K562 (cell line): ENCODE measurements at regions not wholly inside any gene's neighbourhood (a gene's known extent, or its start where the extent isn't known, plus 50 kb on each side); places are given as distances from the start of the nearest gene placed in this dataset.

Source experiments
- ATAC-seq: fragments of 200-7000 bp; cut with Tn5 transposase; 3 replicates; pipeline ENCODE4 v1.9.1; 2020; ENCODE audit warnings: moderate library complexity
- BruUV-seq: library from RNA; stranded (reverse); fragments of 400-500 nt; replicated peaks from 2 replicates; lab custom pipeline; 2021; lab: Mats Ljungman, UMichigan
- CTCF ChIA-PET: fragments of 300-600 bp; formaldehyde crosslinking; extraction: SDS; loops from one replicate; lab custom pipeline; 2021; ENCODE audit warnings: low intra/inter-chr PET ratio; lab: Yijun Ruan, JAX
- POLR2A ChIA-PET: fragments of 300-600, 350-650 bp; sonication (Branson Sonifier 250); formaldehyde crosslinking; extraction: SDS; loops from one replicate; lab custom pipeline; 2021; ENCODE audit warnings: antibody characterized with exemption, inconsistent platforms; lab: Yijun Ruan, JAX
- DNase-seq, 4 experiments: peaks; one replicate each; pipeline versions ENCODE4 v3.0.0 to v3.0.0-alpha.2; 2011 to 2018; ENCODE audit warnings: low spot score in 3 of 4, mixed read lengths in 3 of 4; ENCODE audit errors: extremely low read depth in 1 of 4
- FAIRE-seq: peaks from 2 replicates; lab custom pipeline; 2011; peaks lifted over from hg19 to GRCh38; lab: Jason Lieb, UNC
- H2AFZ ChIP-seq: 2 replicates; pipeline ENCODE4 v1.6.0; 2011; ENCODE audit warnings: low read depth, low read length, control low read depth, inconsistent platforms
- H3K27ac ChIP-seq: fragments of 200-600 bp; 3 replicates; pipeline ENCODE4 v1.8.0; 2011; ENCODE audit warnings: low read depth, mild to moderate bottlenecking, control low read depth, inconsistent platforms, low read length, moderate library complexity, mixed read lengths; ENCODE audit errors: extremely low read depth
- H3K27me3 ChIP-seq, 2 experiments: fragments of 300-600 bp in 1 of 2; 2 replicates in 1 of 2; 3 replicates in 1 of 2; pipeline versions ENCODE4 v1.6.0 to v1.8.0; 2011; ENCODE audit warnings: inconsistent platforms in 2 of 2, low read length in 2 of 2, mild to moderate bottlenecking in 1 of 2, mixed read lengths in 1 of 2, moderate library complexity in 1 of 2; ENCODE audit not compliant: control insufficient read depth in 2 of 2, insufficient read depth in 2 of 2
- H3K36me3 ChIP-seq: fragments of 300-600 bp; 3 replicates; pipeline ENCODE4 v1.8.0; 2011; ENCODE audit warnings: mild to moderate bottlenecking, low read length, inconsistent platforms; ENCODE audit not compliant: control insufficient read depth, insufficient read depth
- H3K4me1 ChIP-seq, 2 experiments: fragments of 200-600 bp in 1 of 2; replicated peaks in 1 of 2; 2 replicates in 1 of 2; 3 replicates in 1 of 2; pipeline versions ENCODE4 v1.5.1 to v1.8.0; 2011; ENCODE audit warnings: inconsistent platforms in 2 of 2, low read length in 2 of 2, mild to moderate bottlenecking in 1 of 2, mixed read lengths in 1 of 2, moderate library complexity in 1 of 2; ENCODE audit not compliant: control insufficient read depth in 2 of 2, insufficient read depth in 2 of 2
- H3K4me2 ChIP-seq: 2 replicates; pipeline ENCODE4 v1.6.1; 2011; ENCODE audit warnings: low read length, control low read depth, inconsistent platforms, mixed read lengths; ENCODE audit not compliant: insufficient read depth
- H3K4me3 ChIP-seq: fragments of 200-600 bp; sonication (generic), shearing (Covaris generic); 2 replicates; pipeline ENCODE4 v1.5.1; 2016; ENCODE audit warnings: control low read depth, inconsistent platforms
- H3K79me2 ChIP-seq: fragments of 200-600 bp; 3 replicates; pipeline ENCODE4 v1.8.0; 2011; ENCODE audit warnings: low read length, inconsistent platforms; ENCODE audit not compliant: control insufficient read depth, insufficient read depth
- H3K9ac ChIP-seq, 2 experiments: 2 replicates each; pipeline versions ENCODE4 v1.6.0 to v1.6.1; 2011; ENCODE audit warnings: low read depth in 2 of 2, low read length in 2 of 2, control low read depth in 1 of 2, inconsistent platforms in 1 of 2, mild to moderate bottlenecking in 1 of 2, mixed read lengths in 1 of 2; ENCODE audit not compliant: insufficient read depth in 1 of 2
- H3K9me1 ChIP-seq: one replicate; pipeline ENCODE4 v1.6.0; 2011; ENCODE audit warnings: inconsistent platforms, mild to moderate bottlenecking, low read length, moderate library complexity; ENCODE audit not compliant: control insufficient read depth, insufficient read depth
- H3K9me3 ChIP-seq: replicated peaks from 2 replicates; pipeline ENCODE4 v1.5.1; 2011; ENCODE audit warnings: low read depth, low read length, inconsistent platforms; ENCODE audit not compliant: control insufficient read depth, insufficient read depth
- H4K20me1 ChIP-seq: replicated peaks from 2 replicates; pipeline ENCODE4 v1.6.1; 2011; ENCODE audit warnings: low read length, inconsistent platforms, mixed read lengths; ENCODE audit not compliant: control insufficient read depth, insufficient read depth
- BCOR ChIP-seq: fragments of 450-650 bp; IDR thresholded peaks from 2 replicates; pipeline ENCODE4 v1.6.1; 2016
- HDAC2 ChIP-seq: fragments of 450-650 bp; IDR thresholded peaks from 2 replicates; pipeline ENCODE4 v1.6.1; 2016; ENCODE audit warnings: mild to moderate bottlenecking
- HINFP ChIP-seq: fragments of 450-650 bp; conservative IDR thresholded peaks from 2 replicates; pipeline ENCODE4 v1.6.1; 2016; ENCODE audit warnings: missing genetic modification characterization, low read depth, mild to moderate bottlenecking, control low read depth, missing compliant biosample characterization
- KAT7 ChIP-seq: sonication (generic); formaldehyde crosslinking; IDR thresholded peaks from 2 replicates; pipeline ENCODE4 v1.8.0; 2022; ENCODE audit warnings: missing genetic modification reagents, mild to moderate bottlenecking, borderline replicate concordance
- NFIX ChIP-seq: fragments of 250-450 bp; sonication (Bioruptor Pico); IDR thresholded peaks from 2 replicates; pipeline ENCODE4 v1.4.0; 2020; ENCODE audit warnings: low read depth, mild to moderate bottlenecking, moderate library complexity
- PRMT5 ChIP-seq: sonication (generic); formaldehyde crosslinking; IDR thresholded peaks from 2 replicates; pipeline ENCODE4 v1.5.0; 2020; ENCODE audit warnings: missing genetic modification reagents
- SMARCA4 ChIP-seq: fragments of 450-650 bp; IDR thresholded peaks from 2 replicates; pipeline ENCODE4 v1.6.1; 2016
- TAF1 ChIP-seq: IDR thresholded peaks from 2 replicates; pipeline ENCODE4 v1.6.1; 2011; ENCODE audit warnings: mild to moderate bottlenecking, low read length, moderate library complexity; ENCODE audit not compliant: insufficient read depth, control insufficient read depth, severe bottlenecking; ENCODE audit errors: extremely low read depth
- ZBTB8A ChIP-seq: fragments of 450-650 bp; IDR thresholded peaks from 2 replicates; pipeline ENCODE4 v1.6.1; 2018; ENCODE audit warnings: mild to moderate bottlenecking, moderate library complexity; ENCODE audit not compliant: partially characterized antibody
- ZFP91 ChIP-seq: sonication (generic); formaldehyde crosslinking; IDR thresholded peaks from 2 replicates; pipeline ENCODE4 v1.8.0; 2022; ENCODE audit warnings: mild to moderate bottlenecking, missing genetic modification reagents
- ZMIZ1 ChIP-seq, 2 experiments: fragments of 150-350 bp in 1 of 2; IDR thresholded peaks; 2 replicates each; pipeline ENCODE4 v1.6.1; 2012 to 2016; ENCODE audit warnings: low read depth in 2 of 2, low read length in 2 of 2, mild to moderate bottlenecking in 1 of 2, moderate library complexity in 1 of 2
- WGBS: fragments of 100-300 bp; shearing (Covaris generic); methylation state at CpG from one replicate; pipeline ENCODE4 v1.1.6; 2016; ENCODE audit warnings: low coverage, mixed read lengths; ENCODE audit not compliant: insufficient coverage; ENCODE audit errors: missing lambda C conversion rate; 5-methylcytosine and 5-hydroxymethylcytosine counted together
- in situ Hi-C: fragments of 300-500 bp; cut with MboI; formaldehyde crosslinking; loops from 4 replicates; pipeline ENCODE4 v1.15.0; 2018; ENCODE audit warnings: inconsistent platforms, mixed read lengths
- intact Hi-C: fragments of 100-400 bp; cut with micrococcal nuclease; formaldehyde crosslinking; loops from 2 replicates; pipeline ENCODE4 v1.14.2; 2022

DNA sequence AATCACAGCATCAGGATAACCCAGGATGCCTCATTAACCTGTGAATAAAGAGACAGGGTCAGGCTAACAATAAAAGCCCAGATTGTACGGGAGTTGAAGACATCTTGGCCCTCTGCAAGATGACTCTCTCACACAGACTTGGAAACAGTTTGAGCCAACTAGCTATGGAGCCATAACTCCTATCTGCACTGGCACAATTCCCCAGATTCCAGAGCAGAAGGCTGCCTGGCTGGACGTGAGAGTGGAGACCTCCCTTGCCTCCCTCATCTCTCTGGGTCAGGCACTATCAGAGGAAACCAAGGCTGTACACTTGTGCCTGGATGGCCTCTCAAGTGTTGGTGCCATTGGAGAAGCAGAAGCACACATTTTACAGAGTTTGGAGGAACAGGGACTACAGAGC, 312.6 kb downstream of the THBS2 start (continued):
- TF ChIP-seq BCOR = no peak
- TF ChIP-seq TAF1 = no peak

- ATAC-seq (no peak), DNase-seq (no peak), FAIRE-seq (no peak)
- no TSS peak for BruUV-seq
- intact Hi-C loops = no loop called here
- Histone ChIP-seq H3K9ac (no peak overlapping the region), H2AFZ (no peak overlapping the region), H3K4me2 (no peak overlapping the region), H3K27ac (no peak overlapping the region), H3K9me1 (no peaks in the 10 kb centered on the region), H3K9me3 (no peaks in the 10 kb centered on the region), H4K20me1 (0 out of 2 replicates have a peak, but pooled peaks cover 3% of the 10 kb centered on the region), H3K4me1 (no peaks in the 10 kb centered on the region), H3K79me2 (no peaks in the 10 kb centered on the region), H3K27me3 (peaks cover 34 to 60% of the 10 kb centered on the region in 2 experiments; a peak in 4 of 5 replicates), H3K4me3 (no peak overlapping the region), H3K36me3 (no peaks in the 10 kb centered on the region)
- POLR2A ChIA-PET = no interaction called here
- in situ Hi-C loops = no loop called here
- TF ChIP-seq ZMIZ1 (IDR thresholded peaks at IDR 0.05; ENCODE audit: low read depth in 2 of 2, low read length in 2 of 2) (no peak), SMARCA4 (no peak), HINFP (no peak), HDAC2 (no peak), KAT7 (CRISPR knock-in tag) (no peak), PRMT5 (no peak), ZFP91 (no peak), ZBTB8A (no peak), NFIX (CRISPR knock-in tag) (no peak)
- CTCF ChIA-PET = no interaction called here
- WGBS = 1% methylated on average over 13 of the region's 13 CpGs
Observed at GRCh38 chr6:168939796-168940195, 313.9 kb downstream of the THBS2 start.
